Tibial nerve (tissue), 4 donors: ENCODE measurements at regions not wholly inside any gene's neighbourhood (a gene's known extent, or its start where the extent isn't known, plus 50 kb on each side); places are given as distances from the start of the nearest gene placed in this dataset.
A peak's percentile ranks its signal among the peaks of the same experiment; 100 is the strongest.

Experiments used
- DNase-seq, 2 donors: peaks; one replicate each; pipeline ENCODE4 v3.0.0-alpha.2; 2019; ENCODE audit warnings: low spot score in 2 of 2
- H3K27ac ChIP-seq, 4 donors: fragments of 200-600 bp; sonication (generic) in 3 of 4; one replicate each; pipeline ENCODE4 v1.5.1; 2017 to 2019; ENCODE audit warnings: mild to moderate bottlenecking in 1 of 4
- H3K27me3 ChIP-seq, 2 donors: fragments of 200-600 bp; sonication (generic) in 1 of 2; one replicate each; pipeline versions ENCODE4 v1.5.1 to v1.6.0; 2017 to 2019
- H3K36me3 ChIP-seq, 3 donors: fragments of 200-600 bp; sonication (generic); one replicate each; pipeline ENCODE4 v1.5.1; 2018 to 2019
- H3K4me1 ChIP-seq, 4 donors: fragments of 200-600 bp; sonication (generic) in 3 of 4; one replicate each; pipeline ENCODE4 v1.5.1; 2017 to 2019
- H3K4me3 ChIP-seq, 4 donors: fragments of 200-600 bp; sonication (generic) in 3 of 4; one replicate each; pipeline ENCODE4 v1.5.1; 2017 to 2019; ENCODE audit warnings: mild to moderate bottlenecking in 1 of 4, moderate library complexity in 1 of 4
- H3K9me3 ChIP-seq, 4 donors: fragments of 200-600 bp; sonication (generic) in 3 of 4; one replicate each; pipeline ENCODE4 v1.5.1; 2017 to 2019
- CTCF ChIP-seq, 5 experiments: fragments of 200-600 bp in 3 of 5; fragments of 450-650 bp in 2 of 5; sonication (generic) in 3 of 5; IDR thresholded peaks; one replicate each; pipeline ENCODE4 v1.5.1; 2016 to 2019; ENCODE audit warnings: antibody characterized with exemption in 5 of 5, mild to moderate bottlenecking in 3 of 5, moderate library complexity in 2 of 5
- EP300 ChIP-seq, 2 donors: sonication (generic); formaldehyde crosslinking; IDR thresholded peaks; one replicate each; pipeline ENCODE4 v1.6.1; 2017; ENCODE audit warnings: antibody characterized with exemption in 2 of 2, mild to moderate bottlenecking in 1 of 2
- POLR2A ChIP-seq, 2 donors: fragments of 450-650 bp; IDR thresholded peaks; one replicate each; pipeline ENCODE4 v1.6.1; 2017; ENCODE audit warnings: antibody characterized with exemption in 2 of 2, mild to moderate bottlenecking in 2 of 2, moderate library complexity in 2 of 2
- WGBS, 2 donors: methylation state at CpG; one replicate each; pipeline ENCODE4 v1.1.5; 2018; 5-methylcytosine and 5-hydroxymethylcytosine counted together

DNA sequence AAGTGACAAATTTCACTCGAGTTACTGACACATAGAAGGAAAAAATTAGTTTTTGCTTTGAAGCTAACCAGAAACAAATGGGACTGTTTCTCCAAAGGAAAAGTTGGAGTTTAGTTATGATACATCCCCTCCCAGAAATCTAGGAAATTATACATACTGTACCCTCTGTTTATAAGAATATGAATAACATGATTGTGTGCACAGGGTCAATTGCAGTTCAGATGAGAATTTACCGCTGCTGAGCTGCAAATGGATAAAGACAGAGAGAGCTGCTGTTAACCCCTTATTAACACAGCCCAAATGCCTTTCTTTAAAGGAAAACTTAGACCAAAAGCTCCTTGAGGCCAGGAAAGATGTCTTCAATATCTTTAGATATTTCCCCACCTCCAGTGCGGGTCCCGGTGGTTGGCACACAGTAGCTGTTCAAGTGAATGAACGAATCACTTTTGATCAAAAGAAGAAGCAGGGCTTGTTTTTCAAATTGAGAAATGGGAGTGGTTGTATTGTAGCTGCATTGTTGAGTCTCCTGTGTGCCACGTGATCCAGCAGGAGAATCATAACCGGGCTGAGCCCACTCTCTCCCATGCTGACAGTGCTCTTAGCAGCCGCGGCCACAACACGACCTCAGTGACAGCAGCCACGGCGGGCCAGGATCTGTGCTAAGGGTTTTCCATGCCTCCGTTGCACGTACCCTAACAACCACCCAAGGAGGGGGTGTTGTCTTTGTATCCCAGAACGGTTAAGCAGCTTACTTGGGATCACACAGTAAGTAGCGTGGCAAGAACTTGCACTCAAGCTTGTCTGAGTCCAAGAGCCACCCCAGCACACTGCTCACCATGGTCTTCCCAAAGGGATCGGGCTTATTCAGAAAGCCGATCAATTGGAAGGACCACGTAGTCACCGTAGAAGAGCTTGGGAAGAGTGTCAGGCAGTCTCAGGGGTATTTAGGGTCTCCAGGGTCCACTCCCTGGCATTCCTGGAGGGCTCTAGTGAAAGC is 53.5 kb upstream of the BMP6 start:
- 23 to 31% methylated on average over 20 of the region's 20 CpGs for WGBS, 2 donors
- H3K27ac ChIP-seq = peak overlapping the region; percentile 17 to 89 (median 64)

DNA sequence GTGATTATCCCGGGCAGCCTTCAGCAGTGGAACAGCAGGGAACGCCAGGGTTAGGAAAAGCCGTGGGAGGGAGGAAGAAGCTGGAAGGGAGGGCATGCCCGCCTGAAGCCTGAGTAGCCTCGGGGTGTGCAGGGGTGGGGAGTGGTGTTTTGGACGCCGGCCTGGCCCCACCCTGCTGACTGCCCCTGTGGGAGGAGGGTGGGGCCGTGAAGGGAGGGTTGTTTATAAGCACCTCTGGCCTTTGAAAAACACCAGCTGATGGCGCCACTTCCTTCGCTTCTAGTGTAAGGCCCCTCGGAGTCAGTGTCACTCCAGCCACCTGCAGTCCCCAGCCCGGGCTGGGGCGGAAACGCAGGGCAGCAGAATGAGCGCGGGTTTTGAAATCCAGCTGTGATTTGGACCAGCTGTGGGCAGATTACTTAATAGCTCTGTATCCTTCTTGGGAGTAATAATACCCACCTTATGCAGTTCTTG is 52.8 kb upstream of the BMP6 start:
- 5 to 19% methylated on average over 15 to 16 of the region's 16 CpGs for whole genome bisulfite sequencing, 2 donors
- no peaks in the 10 kb centered on the region for H3K9me3 ChIP-seq
- TF ChIP-seq EP300 (IDR thresholded peaks at IDR 0.05) (peak in 1 of 2 donors; percentile 67), CTCF (IDR thresholded peaks at IDR 0.05) (peak in 2 of 5 experiments; percentile 21 to 31), POLR2A (IDR thresholded peaks at IDR 0.05) (peak in 1 of 2 donors; percentile 19)
- H3K4me1 ChIP-seq = peaks cover 0 to 51% (median 7%) of the 10 kb centered on the region in 4 donors
- H3K36me3 ChIP-seq = no peaks in the 10 kb centered on the region
- peak; percentile 45 to 67 for DNase-seq
- H3K4me3 ChIP-seq = peak overlapping the region; percentile 10 to 44 (median 28)
- no peaks in the 10 kb centered on the region for H3K27me3 ChIP-seq
- peak overlapping the region; percentile 17 to 89 (median 64) for H3K27ac ChIP-seq

More for the DNA sequence above, 53.5 kb upstream of the BMP6 start:
- Histone ChIP-seq H3K4me3 (peak overlapping the region; percentile 10 to 44 (median 28)), H3K9me3 (no peaks in the 10 kb centered on the region), H3K36me3 (no peaks in the 10 kb centered on the region), H3K27me3 (no peaks in the 10 kb centered on the region), H3K4me1 (peaks cover 0 to 51% (median 7%) of the 10 kb centered on the region in 4 donors)
- no peak for DNase-seq
- TF ChIP-seq POLR2A (IDR thresholded peaks at IDR 0.05) = no peak
- TF ChIP-seq EP300 (IDR thresholded peaks at IDR 0.05) = no peak
- TF ChIP-seq CTCF (IDR thresholded peaks at IDR 0.05) = no peak

GRCh38 chr6:7674291-7674690 is 51.6 kb upstream of the BMP6 start:
- Histone ChIP-seq H3K4me1 (peaks cover 0 to 51% (median 7%) of the 10 kb centered on the region in 4 donors), H3K27me3 (no peaks in the 10 kb centered on the region), H3K36me3 (no peaks in the 10 kb centered on the region), H3K4me3 (no peak overlapping the region), H3K9me3 (no peaks in the 10 kb centered on the region), H3K27ac (peak overlapping the region in 1 of 4 donors; percentile 89)
- DNase-seq = no peak
- 49 to 77% methylated on average over 6 of the region's 6 CpGs for WGBS, 2 donors
- no peak for TF ChIP-seq POLR2A (IDR thresholded peaks at IDR 0.05)
- no peak for TF ChIP-seq CTCF (IDR thresholded peaks at IDR 0.05)
- TF ChIP-seq EP300 (IDR thresholded peaks at IDR 0.05) = no peak

GRCh38 chr6:7675353-7675945 is 50.5 kb upstream of the BMP6 start:
- Histone ChIP-seq H3K36me3 (no peaks in the 10 kb centered on the region), H3K9me3 (no peaks in the 10 kb centered on the region), H3K4me1 (peaks cover 0 to 49% (median 7%) of the 10 kb centered on the region in 4 donors), H3K4me3 (no peak overlapping the region), H3K27ac (no peak overlapping the region), H3K27me3 (no peaks in the 10 kb centered on the region)
- no peak for DNase-seq
- no peak for TF ChIP-seq POLR2A (IDR thresholded peaks at IDR 0.05)
- no peak for TF ChIP-seq EP300 (IDR thresholded peaks at IDR 0.05)
- 45 to 55% methylated on average over 10 of the region's 10 CpGs for WGBS, 2 donors
